Fibroblast of villous mesenchyme (primary cell): ENCODE measurements at regions not wholly inside any gene's neighbourhood (a gene's known extent, or its start where the extent isn't known, plus 50 kb on each side); places are given as distances from the start of the nearest gene placed in this dataset.
A peak's percentile ranks its signal among the peaks of the same experiment; 100 is the strongest.
"Not testable (repeated sequence)": the region's sequence is repeated elsewhere in the genome, so short reads cannot be mapped to it uniquely, and the experiment has no call there.

Source experiments
- DNase-seq: peaks from one replicate; pipeline ENCODE4 v3.0.0-alpha.2; 2010; ENCODE audit warnings: low read depth
- H3K4me3 ChIP-seq: 2 replicates; pipeline ENCODE4 v1.5.1; 2011; ENCODE audit warnings: low read depth, mild to moderate bottlenecking, low read length
- CTCF ChIP-seq: IDR thresholded peaks from 2 replicates; pipeline ENCODE4 v1.5.1; 2012; ENCODE audit warnings: low read depth, mild to moderate bottlenecking, low read length; ENCODE audit not compliant: insufficient read depth

DNA sequence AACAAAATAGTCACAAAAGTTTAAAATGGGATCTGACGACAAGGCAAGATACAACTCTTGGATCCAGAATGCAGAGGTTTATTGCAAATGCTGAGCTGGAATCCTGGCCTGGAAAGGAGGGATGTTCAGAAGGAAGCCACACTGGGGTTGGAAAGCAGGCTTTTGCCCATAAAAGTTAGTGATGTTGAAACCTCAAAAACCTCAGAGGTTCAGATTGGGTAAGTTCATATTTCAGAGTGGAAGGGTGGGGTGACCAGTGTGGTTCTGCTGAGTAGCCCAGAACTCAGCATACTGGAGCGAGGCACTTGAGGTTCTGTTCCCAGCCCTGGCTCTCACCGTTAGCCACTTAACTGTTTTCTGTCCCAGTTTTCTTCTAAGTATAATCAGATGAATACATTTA, 114.0 kb upstream of the OSTN start:
- H3K4me3 ChIP-seq, result no peak overlapping the region
- DNase-seq, result peak; percentile 83
- no peak for TF ChIP-seq CTCF

DNA sequence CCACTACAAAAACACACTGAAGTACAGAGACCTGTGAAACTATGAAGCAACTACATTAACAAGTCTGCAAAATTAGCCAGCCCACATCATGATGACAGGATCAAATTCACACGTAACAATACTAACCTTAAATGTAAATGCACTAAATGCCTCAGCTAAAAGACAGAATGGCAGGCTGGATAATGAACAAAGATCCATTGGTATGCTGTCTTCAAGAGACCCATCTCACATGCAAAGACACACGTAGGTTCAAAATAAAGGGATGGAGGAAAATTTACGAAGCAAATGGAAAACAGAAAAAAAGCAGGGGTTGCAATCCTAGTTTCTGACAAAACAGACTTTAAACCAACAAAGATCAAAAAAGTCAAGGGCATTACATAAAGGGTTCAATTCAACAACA, 120.1 kb upstream of the OSTN start:
- not testable (repeated sequence) for DNase-seq, H3K4me3 ChIP-seq

- H3K4me3 ChIP-seq, result no peak overlapping the region
- no peak for TF ChIP-seq CTCF
- DNase-seq, result no peak
These were observed 122.0 kb upstream of the OSTN start for GRCh38 chr3:191076903-191077552.

GRCh38 chr3:191074511-191074910, 124.5 kb upstream of the OSTN start:
- DNase-seq, result no peak
- no peak overlapping the region for H3K4me3 ChIP-seq
- TF ChIP-seq CTCF, result no peak

- DNase-seq, result peak; percentile 19
- TF ChIP-seq CTCF, result no peak
- H3K4me3 ChIP-seq, result no peak overlapping the region
These were observed 128.2 kb upstream of the OSTN start for GRCh38 chr3:191070762-191071403.

DNA sequence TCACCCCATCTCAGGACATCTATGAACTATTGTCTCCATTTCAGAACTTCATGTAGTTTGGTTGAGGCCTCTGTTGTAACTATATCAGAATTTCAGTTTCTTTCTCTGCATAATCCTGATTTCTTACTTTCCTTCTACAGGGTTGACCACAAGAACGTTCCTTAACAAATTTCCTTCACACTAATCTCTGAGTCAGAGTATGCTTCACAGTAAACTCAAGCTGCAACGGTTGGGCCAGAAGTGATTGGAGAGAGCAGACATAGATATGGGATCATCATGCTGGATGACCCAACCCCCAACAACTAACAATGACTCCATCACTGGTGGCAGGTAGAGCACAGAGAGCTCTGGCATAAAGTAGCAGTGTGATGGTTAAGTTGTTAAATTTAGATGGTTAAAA, 128.8 kb upstream of the OSTN start:
- TF ChIP-seq CTCF, result no peak
- peak; percentile 88 for DNase-seq
- no peak overlapping the region for H3K4me3 ChIP-seq

GRCh38 chr3:191068946-191069813, 129.9 kb upstream of the OSTN start:
- no peak for TF ChIP-seq CTCF
- no peak overlapping the region for H3K4me3 ChIP-seq
- DNase-seq, result peak; percentile 57
